MCF 10A (cell line): ENCODE measurements at regions not wholly inside any gene's neighbourhood (a gene's known extent, or its start where the extent isn't known, plus 50 kb on each side); places are given as distances from the start of the nearest gene placed in this dataset.

Experiments used
- BruUV-seq: library from RNA; stranded (reverse); fragments of 400-500 nt; replicated peaks from 2 replicates; lab custom pipeline; 2021; lab: Mats Ljungman, UMichigan
- CTCF ChIA-PET: fragments of 300-600 bp; sonication (Branson Sonifier 250); formaldehyde crosslinking; extraction: SDS; loops from one replicate; lab custom pipeline; 2021; ENCODE audit warnings: antibody characterized with exemption, inconsistent platforms; lab: Yijun Ruan, JAX
- POLR2A ChIA-PET: fragments of 300-600, 350-650 bp; sonication (Branson Sonifier 250); formaldehyde crosslinking; extraction: SDS; loops from one replicate; lab custom pipeline; 2020; ENCODE audit warnings: antibody characterized with exemption, inconsistent platforms; lab: Yijun Ruan, JAX
- DNase-seq: peaks from one replicate; pipeline ENCODE4 v3.0.0-alpha.2; 2018; ENCODE audit not compliant: unreplicated experiment
- H3K27ac Mint-ChIP-seq: one replicate; pipeline ENCODE4 v1.8.0; 2022; ENCODE audit warnings: mild to moderate bottlenecking, low read depth, mixed read lengths; ENCODE audit not compliant: unreplicated experiment
- H3K27me3 Mint-ChIP-seq: one replicate; pipeline ENCODE4 v1.8.0; 2022; ENCODE audit warnings: mixed read lengths; ENCODE audit not compliant: insufficient read depth, unreplicated experiment
- H3K36me3 Mint-ChIP-seq: one replicate; pipeline ENCODE4 v1.8.0; 2022; ENCODE audit warnings: mild to moderate bottlenecking, moderate library complexity, mixed read lengths; ENCODE audit not compliant: insufficient read depth, unreplicated experiment
- H3K4me1 Mint-ChIP-seq: one replicate; pipeline ENCODE4 v1.8.0; 2022; ENCODE audit warnings: mixed read lengths; ENCODE audit not compliant: insufficient read depth, unreplicated experiment
- H3K4me3 Mint-ChIP-seq: one replicate; pipeline ENCODE4 v1.8.0; 2022; ENCODE audit warnings: mild to moderate bottlenecking, moderate library complexity, mixed read lengths; ENCODE audit not compliant: unreplicated experiment
- H3K9me3 Mint-ChIP-seq: one replicate; pipeline ENCODE4 v1.8.0; 2022; ENCODE audit warnings: mixed read lengths; ENCODE audit not compliant: unreplicated experiment
- CTCF ChIP-seq: fragments of 200-600 bp; IDR thresholded peaks from one replicate; pipeline ENCODE4 v1.8.0; 2022; ENCODE audit warnings: antibody characterized with exemption, mild to moderate bottlenecking; ENCODE audit not compliant: unreplicated experiment
- intact Hi-C: fragments of 100-400 bp; cut with micrococcal nuclease; formaldehyde crosslinking; loops from 2 replicates; pipeline ENCODE4 v1.14.1; 2022

- intact Hi-C loops, result no loop called here
- Mint-ChIP-seq H3K4me3 (no peak overlapping the region), H3K36me3 (no peaks in the 10 kb centered on the region), H3K27me3 (peaks cover 14% of the 10 kb centered on the region), H3K27ac (no peak overlapping the region), H3K4me1 (no peaks in the 10 kb centered on the region), H3K9me3 (peaks cover 9% of the 10 kb centered on the region)
- no peak for TF ChIP-seq CTCF
- BruUV-seq, result no TSS peak
- CTCF ChIA-PET, result no interaction called here
- DNase-seq, result no peak
- POLR2A ChIA-PET, result no interaction called here
Observed at GRCh38 chr6:170184316-170184715, 106.6 kb downstream of the DLL1 start.

- intact Hi-C loops, result no loop called here
- Mint-ChIP-seq H3K9me3 (peaks cover 9% of the 10 kb centered on the region), H3K27me3 (peaks cover 14% of the 10 kb centered on the region), H3K4me1 (peaks cover 7% of the 10 kb centered on the region), H3K27ac (no peak overlapping the region), H3K36me3 (no peaks in the 10 kb centered on the region), H3K4me3 (no peak overlapping the region)
- CTCF ChIA-PET, result no interaction called here
- POLR2A ChIA-PET, result no interaction called here
- no peak for TF ChIP-seq CTCF
- DNase-seq, result no peak
- BruUV-seq, result no TSS peak
Observed at GRCh38 chr6:170183521-170183920, 107.4 kb downstream of the DLL1 start.

GRCh38 chr6:170182781-170183120, 108.1 kb downstream of the DLL1 start:
- H3K27me3 Mint-ChIP-seq, result peaks cover 14% of the 10 kb centered on the region
- no peak for TF ChIP-seq CTCF
- intact Hi-C loops, result no loop called here
- peaks cover 13% of the 10 kb centered on the region for H3K4me1 Mint-ChIP-seq
- BruUV-seq, result no TSS peak
- H3K27ac Mint-ChIP-seq, result no peak overlapping the region
- POLR2A ChIA-PET, result no interaction called here
- no peaks in the 10 kb centered on the region for H3K36me3 Mint-ChIP-seq
- no peak overlapping the region for H3K4me3 Mint-ChIP-seq
- peaks cover 9% of the 10 kb centered on the region for H3K9me3 Mint-ChIP-seq
- CTCF ChIA-PET, result interaction anchor here (0.6 kb wide), 1 partner anchor 306 kb away, joined by 3 read pairs; no protein-coding TSS in a partner anchor
- DNase-seq, result no peak

GRCh38 chr6:170182093-170182780, 108.6 kb downstream of the DLL1 start:
- no peak for TF ChIP-seq CTCF
- Mint-ChIP-seq H3K4me3 (no peak overlapping the region), H3K9me3 (peaks cover 9% of the 10 kb centered on the region)

More at GRCh38 chr6:170182093-170182780, 108.6 kb downstream of the DLL1 start:
- DNase-seq, result no peak
- no TSS peak for BruUV-seq
- POLR2A ChIA-PET, result interaction anchor here (3.9 kb wide), 1 partner anchor 42 kb away, joined by 43 read pairs; no protein-coding TSS in a partner anchor
- Mint-ChIP-seq H3K27me3 (peaks cover 14% of the 10 kb centered on the region), H3K4me1 (peaks cover 13% of the 10 kb centered on the region), H3K27ac (no peak overlapping the region), H3K36me3 (peaks cover 4% of the 10 kb centered on the region)
- intact Hi-C loops, result no loop called here
- CTCF ChIA-PET, result no interaction called here
